AG09309 (cell line): ENCODE measurements at regions not wholly inside any gene's neighbourhood (a gene's known extent, or its start where the extent isn't known, plus 50 kb on each side); places are given as distances from the start of the nearest gene placed in this dataset.
"Not testable (repeated sequence)": the region's sequence is repeated elsewhere in the genome, so short reads cannot be mapped to it uniquely, and the experiment has no call there.

Experiments
- DNase-seq: peaks from one replicate; pipeline ENCODE4 v3.0.0-alpha.2; 2010; ENCODE audit warnings: low read depth
- H3K4me3 ChIP-seq: 2 replicates; pipeline ENCODE4 v1.5.1; 2011; ENCODE audit warnings: mild to moderate bottlenecking, low read depth, low read length, moderate library complexity; ENCODE audit not compliant: control insufficient read depth
- TF ChIP-seq, protein P1 (sequence below): IDR thresholded peaks from 2 replicates; pipeline ENCODE4 v1.5.1; 2011; ENCODE audit warnings: mild to moderate bottlenecking, low read depth, low read length, inconsistent platforms; ENCODE audit not compliant: insufficient read depth, control insufficient read depth; ENCODE audit errors: missing control alignments

DNA sequence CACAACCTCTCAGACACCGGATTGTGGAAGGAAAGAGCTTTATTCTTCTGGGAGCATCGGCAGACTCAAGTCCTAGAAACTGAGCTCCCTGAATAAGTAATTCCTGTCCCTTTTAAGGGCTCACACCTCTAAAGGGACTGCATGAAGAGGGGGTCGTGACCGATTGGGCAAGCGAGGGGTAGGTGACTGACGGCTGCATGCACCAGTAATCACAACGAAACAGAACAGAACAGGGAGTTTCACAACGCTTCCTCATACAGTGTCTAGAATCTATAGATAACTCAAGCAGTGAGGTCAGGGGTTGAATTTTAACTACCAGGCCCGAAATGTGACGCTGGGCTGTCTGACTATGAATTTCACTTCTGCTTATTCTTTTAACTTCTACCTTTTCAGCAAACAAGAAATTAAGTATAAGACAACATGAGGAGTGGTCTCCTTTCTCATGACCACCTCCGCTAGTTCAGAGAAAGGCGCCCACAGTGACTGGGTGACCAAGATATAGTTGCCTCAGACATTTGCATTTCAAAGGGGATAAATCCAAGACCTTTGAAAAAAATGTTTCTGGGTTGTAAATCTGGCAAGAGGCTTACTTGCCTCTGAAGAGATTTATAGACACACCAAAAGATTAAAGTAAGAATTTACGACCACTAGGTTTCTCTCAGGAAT is 88.4 kb upstream of the ATF7IP2 start:
- DNase-seq: no peak
- no peak overlapping the region for H3K4me3 ChIP-seq
- TF ChIP-seq, protein P1, sequence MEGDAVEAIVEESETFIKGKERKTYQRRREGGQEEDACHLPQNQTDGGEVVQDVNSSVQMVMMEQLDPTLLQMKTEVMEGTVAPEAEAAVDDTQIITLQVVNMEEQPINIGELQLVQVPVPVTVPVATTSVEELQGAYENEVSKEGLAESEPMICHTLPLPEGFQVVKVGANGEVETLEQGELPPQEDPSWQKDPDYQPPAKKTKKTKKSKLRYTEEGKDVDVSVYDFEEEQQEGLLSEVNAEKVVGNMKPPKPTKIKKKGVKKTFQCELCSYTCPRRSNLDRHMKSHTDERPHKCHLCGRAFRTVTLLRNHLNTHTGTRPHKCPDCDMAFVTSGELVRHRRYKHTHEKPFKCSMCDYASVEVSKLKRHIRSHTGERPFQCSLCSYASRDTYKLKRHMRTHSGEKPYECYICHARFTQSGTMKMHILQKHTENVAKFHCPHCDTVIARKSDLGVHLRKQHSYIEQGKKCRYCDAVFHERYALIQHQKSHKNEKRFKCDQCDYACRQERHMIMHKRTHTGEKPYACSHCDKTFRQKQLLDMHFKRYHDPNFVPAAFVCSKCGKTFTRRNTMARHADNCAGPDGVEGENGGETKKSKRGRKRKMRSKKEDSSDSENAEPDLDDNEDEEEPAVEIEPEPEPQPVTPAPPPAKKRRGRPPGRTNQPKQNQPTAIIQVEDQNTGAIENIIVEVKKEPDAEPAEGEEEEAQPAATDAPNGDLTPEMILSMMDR: no peak

DNA sequence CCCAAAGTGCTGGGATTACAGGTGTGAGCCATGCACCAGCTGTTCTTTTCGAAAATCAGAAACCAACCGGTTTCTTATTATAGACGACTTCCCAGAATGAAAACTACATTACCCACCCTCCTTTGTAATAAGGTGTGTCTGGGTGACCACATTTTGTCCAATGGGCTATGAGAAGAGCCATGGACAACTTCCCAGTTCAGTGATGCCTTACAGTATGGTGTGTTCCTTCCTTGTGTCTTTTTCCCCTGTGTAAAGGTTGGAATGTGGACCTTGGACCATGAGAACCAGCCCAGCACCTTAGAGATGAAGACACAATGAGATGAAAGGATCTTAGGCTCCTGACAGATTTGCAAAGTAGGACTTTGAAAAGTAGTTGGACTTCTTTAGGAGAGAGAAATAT is 85.0 kb upstream of the ATF7IP2 start:
- DNase-seq: no peak
- TF ChIP-seq, protein P1: no peak
- no peak overlapping the region for H3K4me3 ChIP-seq

DNA sequence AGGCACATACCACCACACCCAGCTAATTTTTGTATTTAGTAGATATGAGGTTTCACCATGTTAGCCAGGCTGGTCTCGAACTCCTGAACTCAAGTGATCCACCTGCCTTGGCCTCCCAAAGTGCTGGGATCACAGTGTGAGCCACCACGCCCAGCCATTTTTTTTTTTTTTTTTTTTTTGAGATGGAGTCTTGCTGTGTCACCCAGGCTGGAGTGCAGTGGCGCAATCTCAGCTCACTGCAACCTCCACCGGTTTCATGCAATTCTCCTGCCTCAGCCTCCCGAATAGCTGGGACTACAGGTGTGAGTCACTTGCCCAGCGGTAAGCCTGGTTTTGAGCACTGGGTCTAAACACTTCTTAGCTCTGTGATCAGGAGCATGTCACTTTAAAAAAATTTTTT is 84.3 kb upstream of the ATF7IP2 start:
- not testable (repeated sequence) for DNase-seq, H3K4me3 ChIP-seq

DNA sequence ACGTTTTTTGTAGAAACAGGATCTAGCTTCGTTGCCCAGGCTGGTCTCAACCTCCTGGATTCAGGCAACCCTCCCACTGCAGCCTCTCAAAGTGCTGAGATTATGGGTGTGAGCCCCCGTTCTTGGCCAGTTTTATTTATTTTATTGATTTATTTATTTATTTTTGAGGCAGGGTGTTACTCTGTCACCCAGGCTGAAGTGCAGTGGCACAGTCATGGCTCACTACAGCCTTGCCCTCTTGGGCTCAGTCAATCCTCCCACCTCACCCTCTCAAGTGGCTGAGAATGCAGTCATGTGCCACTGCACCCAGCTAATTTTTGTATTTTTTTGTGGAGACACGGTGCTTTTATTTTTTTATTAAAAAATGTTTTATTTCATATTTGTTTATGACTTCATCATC is 79.9 kb upstream of the ATF7IP2 start:
- no peak for DNase-seq
- TF ChIP-seq, protein P1: no peak
- H3K4me3 ChIP-seq: no peak overlapping the region

DNA sequence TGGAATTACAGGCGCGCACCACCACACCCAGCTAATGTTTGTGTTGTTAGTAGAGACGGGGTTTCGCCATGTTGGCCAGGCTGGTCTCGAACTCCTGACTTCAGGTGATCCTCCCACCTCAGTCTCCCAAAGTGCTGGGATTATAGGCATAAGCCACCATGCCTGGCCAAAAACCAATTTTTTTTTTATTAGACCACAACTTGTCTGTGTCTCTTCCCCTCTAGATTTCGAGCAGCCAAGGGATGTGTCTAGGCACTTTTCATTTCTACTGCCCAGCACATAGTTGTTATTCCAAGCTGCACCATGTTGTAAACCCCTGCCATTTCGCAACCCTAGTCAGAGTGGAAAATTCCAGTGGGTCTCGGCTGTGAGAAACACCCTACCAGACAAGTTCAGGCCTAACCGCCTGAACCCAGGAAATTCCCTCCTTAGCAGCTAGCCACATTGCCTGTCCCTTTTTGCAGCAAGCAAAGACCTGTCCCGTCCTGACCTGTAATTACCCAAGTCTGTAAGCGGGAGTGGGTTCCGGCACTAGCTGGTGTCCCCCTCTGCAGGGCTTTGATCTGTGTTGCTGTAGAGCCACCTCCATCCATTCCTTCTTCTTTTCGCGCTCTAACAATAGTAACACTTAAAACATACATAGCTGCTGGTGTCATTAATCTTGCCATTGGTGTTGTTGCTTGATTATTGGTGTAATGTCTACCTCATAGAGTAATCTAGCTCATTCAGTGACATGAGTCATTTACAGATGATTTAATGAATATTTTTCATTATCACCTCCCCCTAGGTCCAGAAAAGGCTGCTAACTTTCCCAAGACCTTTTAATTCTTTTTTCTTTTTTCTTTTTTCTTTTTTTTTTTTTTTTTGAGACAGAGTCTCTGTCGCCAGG is 77.3 kb upstream of the ATF7IP2 start:
- DNase-seq: no peak
- TF ChIP-seq, protein P1: no peak
- H3K4me3 ChIP-seq: no peak overlapping the region

DNA sequence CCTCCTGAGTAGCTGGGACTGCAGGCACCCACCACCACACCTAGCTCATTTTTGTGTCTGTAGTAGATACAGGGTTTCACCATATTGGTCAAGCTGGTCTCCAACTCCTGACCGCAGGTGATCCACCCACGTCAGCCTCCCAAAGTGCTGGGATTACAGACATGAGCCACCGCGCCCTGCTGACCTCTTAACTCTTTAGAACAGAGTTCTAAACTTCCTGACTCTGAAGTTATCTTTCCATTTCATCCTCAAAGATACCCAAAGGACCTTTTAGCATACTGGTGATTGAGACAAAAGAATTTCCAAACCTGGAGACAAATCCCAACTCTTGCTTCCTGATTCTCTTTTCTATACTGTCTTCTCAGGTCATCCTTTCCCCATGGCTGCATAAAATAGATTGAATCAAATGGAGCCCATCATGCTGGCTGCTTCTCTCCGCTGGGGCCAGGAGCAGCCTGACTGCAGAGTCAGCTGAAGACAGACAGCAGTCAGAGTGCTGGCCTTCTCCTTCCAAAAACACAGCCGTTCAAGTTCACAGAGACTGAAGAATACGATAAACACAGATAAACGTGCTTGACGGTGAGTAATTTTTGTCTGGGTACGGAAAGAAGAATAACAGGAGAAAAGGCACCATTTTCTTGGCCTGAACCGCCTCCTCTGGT is 76.5 kb upstream of the ATF7IP2 start:
- TF ChIP-seq, protein P1: no peak
- no peak overlapping the region for H3K4me3 ChIP-seq
- no peak for DNase-seq

DNA sequence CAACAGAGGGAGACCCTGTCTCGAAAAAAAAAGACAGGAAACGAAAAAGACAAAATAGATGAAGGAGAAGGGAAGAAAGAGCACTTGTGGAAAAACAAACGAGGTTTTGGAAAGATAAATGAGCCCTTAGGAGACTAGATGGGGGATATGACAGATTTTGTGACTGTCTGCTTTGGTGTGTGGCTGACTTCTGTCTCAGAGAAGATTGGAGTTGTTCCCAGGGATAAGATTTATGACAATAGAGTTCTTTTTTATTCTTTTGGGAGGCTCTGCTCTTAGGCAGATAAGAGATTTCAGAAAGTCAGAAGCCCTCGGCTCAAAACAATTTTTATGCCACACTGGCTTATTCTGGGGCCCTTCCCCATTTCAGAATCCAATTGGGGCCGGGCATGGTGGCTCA is 73.9 kb upstream of the ATF7IP2 start:
- DNase-seq: no peak
- TF ChIP-seq, protein P1: no peak
- H3K4me3 ChIP-seq: no peak overlapping the region
